HFF-Myc (cell line): ENCODE measurements at regions not wholly inside any gene's neighbourhood (a gene's known extent, or its start where the extent isn't known, plus 50 kb on each side); places are given as distances from the start of the nearest gene placed in this dataset.

Experiments used
- DNase-seq: peaks from one replicate; pipeline ENCODE4 v3.0.0-alpha.2; 2011; ENCODE audit warnings: low read depth; ENCODE audit errors: extremely low read depth
- H3K4me3 ChIP-seq: replicated peaks from 2 replicates; pipeline ENCODE4 v1.5.1; 2011; ENCODE audit warnings: low read depth, mild to moderate bottlenecking, control low read depth, low read length
- TF ChIP-seq, protein P1 (sequence below): IDR thresholded peaks from 2 replicates; pipeline ENCODE4 v1.5.1; 2012; ENCODE audit warnings: mild to moderate bottlenecking, low read depth, low read length, control low read depth; ENCODE audit errors: missing control alignments

DNA sequence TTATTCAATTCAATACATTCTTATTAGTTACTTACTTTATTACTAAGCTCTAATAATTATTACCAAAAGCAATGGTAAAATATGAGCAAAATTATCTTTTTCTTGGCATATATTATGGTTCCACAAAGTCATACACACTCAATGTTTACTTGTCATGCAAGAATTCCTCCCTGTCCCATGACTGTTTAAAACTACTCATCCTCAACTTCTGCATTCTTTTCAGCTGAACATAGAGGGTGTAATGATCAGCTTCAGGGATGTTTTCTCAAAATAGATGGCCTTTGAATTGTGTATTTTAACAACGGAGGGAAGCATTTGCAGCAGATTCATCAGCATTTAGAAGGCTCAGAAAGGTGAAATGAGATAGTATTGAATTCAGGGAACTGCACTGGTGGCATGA, 499.0 kb downstream of the RWDD3 start:
- TF ChIP-seq, protein P1, sequence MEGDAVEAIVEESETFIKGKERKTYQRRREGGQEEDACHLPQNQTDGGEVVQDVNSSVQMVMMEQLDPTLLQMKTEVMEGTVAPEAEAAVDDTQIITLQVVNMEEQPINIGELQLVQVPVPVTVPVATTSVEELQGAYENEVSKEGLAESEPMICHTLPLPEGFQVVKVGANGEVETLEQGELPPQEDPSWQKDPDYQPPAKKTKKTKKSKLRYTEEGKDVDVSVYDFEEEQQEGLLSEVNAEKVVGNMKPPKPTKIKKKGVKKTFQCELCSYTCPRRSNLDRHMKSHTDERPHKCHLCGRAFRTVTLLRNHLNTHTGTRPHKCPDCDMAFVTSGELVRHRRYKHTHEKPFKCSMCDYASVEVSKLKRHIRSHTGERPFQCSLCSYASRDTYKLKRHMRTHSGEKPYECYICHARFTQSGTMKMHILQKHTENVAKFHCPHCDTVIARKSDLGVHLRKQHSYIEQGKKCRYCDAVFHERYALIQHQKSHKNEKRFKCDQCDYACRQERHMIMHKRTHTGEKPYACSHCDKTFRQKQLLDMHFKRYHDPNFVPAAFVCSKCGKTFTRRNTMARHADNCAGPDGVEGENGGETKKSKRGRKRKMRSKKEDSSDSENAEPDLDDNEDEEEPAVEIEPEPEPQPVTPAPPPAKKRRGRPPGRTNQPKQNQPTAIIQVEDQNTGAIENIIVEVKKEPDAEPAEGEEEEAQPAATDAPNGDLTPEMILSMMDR = no peak
- H3K4me3 ChIP-seq = no peak overlapping the region
- DNase-seq = no peak

DNA sequence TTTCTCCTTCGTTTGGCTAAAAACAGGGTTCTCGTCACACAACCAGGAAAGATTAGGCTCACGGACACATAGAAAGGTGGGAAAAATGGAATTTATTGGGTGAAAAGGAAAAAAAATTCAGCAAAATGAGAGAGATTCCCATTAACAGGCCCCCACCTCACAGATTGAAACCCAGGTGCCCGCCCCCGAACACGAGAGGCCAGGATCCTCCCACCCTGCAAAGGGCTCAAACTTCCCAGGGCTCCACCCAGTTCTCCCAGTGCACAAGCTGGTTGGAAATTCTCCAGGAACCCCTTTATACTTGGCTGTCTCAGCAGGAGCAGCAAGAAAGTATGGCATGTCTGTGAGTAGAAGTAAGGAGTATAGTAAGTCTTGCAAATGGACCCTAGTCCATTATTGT, 499.7 kb downstream of the RWDD3 start:
- TF ChIP-seq, protein P1 = no peak
- H3K4me3 ChIP-seq = no peak overlapping the region
- DNase-seq = no peak

DNA sequence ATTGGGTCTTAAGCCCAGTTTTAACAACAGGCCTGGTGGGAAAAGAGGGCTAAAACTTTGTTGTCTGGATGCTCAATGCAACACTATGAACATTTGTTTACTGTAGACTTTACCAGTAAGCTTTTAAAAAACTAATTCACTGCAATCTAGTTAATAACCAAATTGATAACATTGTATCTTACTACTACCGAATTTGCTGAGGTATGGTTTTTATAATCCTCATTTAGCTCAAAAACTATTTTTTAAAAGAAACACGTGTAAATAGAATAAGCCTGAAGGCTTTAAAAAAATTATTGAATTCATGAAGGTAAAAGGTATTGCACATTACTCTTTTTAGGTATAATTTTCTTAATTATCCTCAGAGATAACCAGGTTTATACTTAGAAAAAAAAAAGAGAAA, 500.6 kb downstream of the RWDD3 start:
- no peak for DNase-seq
- H3K4me3 ChIP-seq = no peak overlapping the region
- TF ChIP-seq, protein P1 = no peak

- H3K4me3 ChIP-seq = no peak overlapping the region
- DNase-seq = no peak
- TF ChIP-seq, protein P1 = no peak
These were observed 508.6 kb downstream of the RWDD3 start for GRCh38 chr1:95742591-95743089.

GRCh38 chr1:95744731-95745130, 510.7 kb downstream of the RWDD3 start:
- TF ChIP-seq, protein P1 = no peak
- H3K4me3 ChIP-seq = no peak overlapping the region

GRCh38 chr1:95752515-95753381, 518.7 kb downstream of the RWDD3 start:
- TF ChIP-seq, protein P1 = no peak

More at GRCh38 chr1:95744731-95745130, 510.7 kb downstream of the RWDD3 start:
- no peak for DNase-seq

More at GRCh38 chr1:95752515-95753381, 518.7 kb downstream of the RWDD3 start:
- H3K4me3 ChIP-seq = no peak overlapping the region
- DNase-seq = no peak
